ENCODE measurements at regions not wholly inside any gene's neighbourhood (a gene's known extent, or its start where the extent isn't known, plus 50 kb on each side); places are given as distances from the start of the nearest gene placed in this dataset.

DNA sequence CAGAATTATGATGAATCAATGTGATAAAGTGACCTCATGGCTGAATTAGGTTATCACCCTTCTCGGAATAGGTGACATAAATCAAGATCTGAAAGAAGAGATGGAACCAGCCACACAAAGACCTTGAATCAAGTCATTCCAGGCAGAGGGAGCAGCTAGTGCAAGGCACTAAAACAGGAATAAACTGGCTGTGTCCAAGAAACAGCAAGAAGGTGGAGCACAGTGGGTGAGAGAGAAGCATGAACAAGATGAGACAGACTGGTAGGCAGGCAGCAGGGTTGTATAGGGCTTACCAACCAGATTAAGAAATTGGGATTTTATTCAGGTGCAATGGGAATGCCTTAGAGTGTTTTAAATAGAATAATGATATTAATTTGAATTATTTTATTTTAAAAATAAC is 470.3 kb downstream of the PCDH20 start:
- TF ChIP-seq POLR2A (IDR thresholded peaks at IDR 0.05), result no peak
- TF ChIP-seq, protein P1, sequence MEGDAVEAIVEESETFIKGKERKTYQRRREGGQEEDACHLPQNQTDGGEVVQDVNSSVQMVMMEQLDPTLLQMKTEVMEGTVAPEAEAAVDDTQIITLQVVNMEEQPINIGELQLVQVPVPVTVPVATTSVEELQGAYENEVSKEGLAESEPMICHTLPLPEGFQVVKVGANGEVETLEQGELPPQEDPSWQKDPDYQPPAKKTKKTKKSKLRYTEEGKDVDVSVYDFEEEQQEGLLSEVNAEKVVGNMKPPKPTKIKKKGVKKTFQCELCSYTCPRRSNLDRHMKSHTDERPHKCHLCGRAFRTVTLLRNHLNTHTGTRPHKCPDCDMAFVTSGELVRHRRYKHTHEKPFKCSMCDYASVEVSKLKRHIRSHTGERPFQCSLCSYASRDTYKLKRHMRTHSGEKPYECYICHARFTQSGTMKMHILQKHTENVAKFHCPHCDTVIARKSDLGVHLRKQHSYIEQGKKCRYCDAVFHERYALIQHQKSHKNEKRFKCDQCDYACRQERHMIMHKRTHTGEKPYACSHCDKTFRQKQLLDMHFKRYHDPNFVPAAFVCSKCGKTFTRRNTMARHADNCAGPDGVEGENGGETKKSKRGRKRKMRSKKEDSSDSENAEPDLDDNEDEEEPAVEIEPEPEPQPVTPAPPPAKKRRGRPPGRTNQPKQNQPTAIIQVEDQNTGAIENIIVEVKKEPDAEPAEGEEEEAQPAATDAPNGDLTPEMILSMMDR (IDR thresholded peaks at IDR 0.05), result no peak

Data from Peyer's patch (tissue), 4 donors.